ENCODE measurements at regions not wholly inside any gene's neighbourhood (a gene's known extent, or its start where the extent isn't known, plus 50 kb on each side); places are given as distances from the start of the nearest gene placed in this dataset.

DNA sequence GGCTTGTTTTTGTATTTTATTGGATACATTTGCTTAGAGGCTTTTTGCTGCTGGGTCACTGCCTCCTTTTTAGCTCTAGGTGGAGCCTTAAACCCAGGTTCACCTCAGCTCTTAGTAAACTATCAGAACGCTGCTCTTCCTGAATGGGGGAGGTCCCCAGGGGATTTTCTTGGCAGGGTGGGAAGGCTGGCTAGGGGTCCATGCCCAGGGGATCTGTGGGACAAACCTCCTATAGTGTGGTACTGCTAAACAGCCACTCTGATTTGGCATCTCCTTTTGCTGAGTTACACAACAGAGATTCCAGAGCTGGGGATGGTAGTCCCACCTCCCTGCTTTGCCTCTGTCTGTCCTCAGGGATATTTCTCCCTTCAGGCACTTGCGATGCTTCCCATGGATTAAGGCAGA lies 204.9 kb downstream of the ZIC5 start:
- H3K27me3 ChIP-seq, result no peaks in the 10 kb centered on the region
- peaks cover 0 to 4% (median 0%) of the 10 kb centered on the region in 4 donors for H3K9me3 ChIP-seq
- no peaks in the 10 kb centered on the region for H3K4me1 ChIP-seq
- no peak overlapping the region for H3K27ac ChIP-seq
- H3K4me3 ChIP-seq, result no peak overlapping the region
- H3K36me3 ChIP-seq, result no peaks in the 10 kb centered on the region
- no peak for TF ChIP-seq POLR2A (IDR thresholded peaks at IDR 0.05)
- TF ChIP-seq, protein P1, sequence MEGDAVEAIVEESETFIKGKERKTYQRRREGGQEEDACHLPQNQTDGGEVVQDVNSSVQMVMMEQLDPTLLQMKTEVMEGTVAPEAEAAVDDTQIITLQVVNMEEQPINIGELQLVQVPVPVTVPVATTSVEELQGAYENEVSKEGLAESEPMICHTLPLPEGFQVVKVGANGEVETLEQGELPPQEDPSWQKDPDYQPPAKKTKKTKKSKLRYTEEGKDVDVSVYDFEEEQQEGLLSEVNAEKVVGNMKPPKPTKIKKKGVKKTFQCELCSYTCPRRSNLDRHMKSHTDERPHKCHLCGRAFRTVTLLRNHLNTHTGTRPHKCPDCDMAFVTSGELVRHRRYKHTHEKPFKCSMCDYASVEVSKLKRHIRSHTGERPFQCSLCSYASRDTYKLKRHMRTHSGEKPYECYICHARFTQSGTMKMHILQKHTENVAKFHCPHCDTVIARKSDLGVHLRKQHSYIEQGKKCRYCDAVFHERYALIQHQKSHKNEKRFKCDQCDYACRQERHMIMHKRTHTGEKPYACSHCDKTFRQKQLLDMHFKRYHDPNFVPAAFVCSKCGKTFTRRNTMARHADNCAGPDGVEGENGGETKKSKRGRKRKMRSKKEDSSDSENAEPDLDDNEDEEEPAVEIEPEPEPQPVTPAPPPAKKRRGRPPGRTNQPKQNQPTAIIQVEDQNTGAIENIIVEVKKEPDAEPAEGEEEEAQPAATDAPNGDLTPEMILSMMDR (IDR thresholded peaks at IDR 0.05), result peak in 3 of 6 experiments; percentile 24 to 45 (median 33)
- DNase-seq, result no peak

DNA sequence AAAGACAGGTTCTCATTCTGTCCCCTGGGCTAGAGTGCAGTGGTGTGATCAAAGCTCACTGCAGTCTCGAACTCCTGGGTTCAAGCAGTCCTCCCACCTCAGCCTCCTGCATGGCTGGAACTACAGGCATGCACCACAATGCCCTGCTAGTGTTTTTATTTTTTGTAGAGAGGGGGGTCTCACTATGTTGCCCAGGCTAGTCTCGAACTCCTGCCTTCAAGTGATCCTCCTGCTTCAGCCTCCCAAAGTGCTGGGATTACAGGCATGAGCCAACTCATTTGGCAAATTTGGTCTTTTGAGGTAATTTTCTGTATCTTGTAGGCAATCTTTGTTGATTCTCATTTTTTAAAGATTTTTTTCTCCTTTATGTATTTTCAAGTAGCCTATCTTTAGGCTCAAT lies 205.7 kb downstream of the ZIC5 start:
- H3K27me3 ChIP-seq, result no peaks in the 10 kb centered on the region
- peaks cover 0 to 4% (median 0%) of the 10 kb centered on the region in 4 donors for H3K9me3 ChIP-seq
- DNase-seq, result no peak
- H3K4me1 ChIP-seq, result no peaks in the 10 kb centered on the region
- H3K36me3 ChIP-seq, result no peaks in the 10 kb centered on the region
- TF ChIP-seq POLR2A (IDR thresholded peaks at IDR 0.05), result no peak
- TF ChIP-seq, protein P1 (IDR thresholded peaks at IDR 0.05), result no peak
- H3K27ac ChIP-seq, result no peak overlapping the region
- no peak overlapping the region for H3K4me3 ChIP-seq

DNA sequence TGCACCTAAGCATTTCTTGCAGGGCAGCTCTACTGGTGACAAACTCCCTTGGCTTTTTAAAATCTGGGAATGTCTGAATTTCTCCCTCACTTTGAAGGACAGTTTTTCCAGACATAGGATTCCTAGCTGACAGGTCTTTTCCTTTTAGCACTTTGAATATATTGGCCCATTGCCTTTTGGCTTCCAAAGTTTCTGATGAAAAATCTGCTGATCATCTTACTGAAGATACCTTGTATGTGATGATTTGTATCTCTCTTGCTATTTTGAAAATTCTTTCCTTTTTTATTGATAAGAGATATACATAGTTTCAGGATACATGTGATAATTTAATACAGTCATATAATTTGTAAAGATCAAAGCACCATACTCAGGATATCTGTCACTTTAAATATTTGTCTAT lies 211.1 kb downstream of the ZIC5 start:
- H3K36me3 ChIP-seq, result no peaks in the 10 kb centered on the region
- H3K27me3 ChIP-seq, result no peaks in the 10 kb centered on the region
- H3K9me3 ChIP-seq, result peaks cover 0 to 8% (median 0%) of the 10 kb centered on the region in 4 donors
- H3K4me3 ChIP-seq, result no peak overlapping the region
- peaks cover 0 to under 1% (median 0%) of the 10 kb centered on the region in 4 donors for H3K4me1 ChIP-seq
- DNase-seq, result no peak
- no peak for TF ChIP-seq POLR2A (IDR thresholded peaks at IDR 0.05)
- TF ChIP-seq, protein P1 (IDR thresholded peaks at IDR 0.05), result no peak
- no peak overlapping the region for H3K27ac ChIP-seq

DNA sequence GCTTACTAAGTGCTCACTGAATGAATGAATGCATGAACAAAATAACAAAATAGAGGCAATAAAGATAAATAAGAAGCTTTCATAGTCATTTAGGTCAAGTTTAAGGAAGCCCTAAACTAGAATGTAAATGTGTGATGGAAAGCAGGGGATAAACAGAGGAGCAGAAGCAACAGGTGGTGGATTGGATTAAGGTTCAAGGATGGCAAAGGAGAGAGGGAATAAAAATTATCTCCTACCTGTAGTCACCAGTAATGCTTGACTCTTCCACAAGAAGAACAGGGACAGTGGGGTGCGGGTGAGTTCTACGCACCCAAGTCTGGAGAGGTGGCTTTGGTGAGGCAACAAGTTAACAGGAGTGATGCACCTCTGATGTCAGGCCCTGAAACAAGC lies 212.4 kb downstream of the ZIC5 start:
- TF ChIP-seq, protein P1 (IDR thresholded peaks at IDR 0.05), result no peak
- TF ChIP-seq POLR2A (IDR thresholded peaks at IDR 0.05), result no peak
- Histone ChIP-seq H3K36me3 (no peaks in the 10 kb centered on the region), H3K27ac (no peak overlapping the region), H3K27me3 (no peaks in the 10 kb centered on the region), H3K4me1 (peaks cover 0 to 6% (median 0%) of the 10 kb centered on the region in 4 donors), H3K4me3 (no peak overlapping the region), H3K9me3 (peaks cover 0 to 4% (median 0%) of the 10 kb centered on the region in 4 donors)
- DNase-seq, result no peak

DNA sequence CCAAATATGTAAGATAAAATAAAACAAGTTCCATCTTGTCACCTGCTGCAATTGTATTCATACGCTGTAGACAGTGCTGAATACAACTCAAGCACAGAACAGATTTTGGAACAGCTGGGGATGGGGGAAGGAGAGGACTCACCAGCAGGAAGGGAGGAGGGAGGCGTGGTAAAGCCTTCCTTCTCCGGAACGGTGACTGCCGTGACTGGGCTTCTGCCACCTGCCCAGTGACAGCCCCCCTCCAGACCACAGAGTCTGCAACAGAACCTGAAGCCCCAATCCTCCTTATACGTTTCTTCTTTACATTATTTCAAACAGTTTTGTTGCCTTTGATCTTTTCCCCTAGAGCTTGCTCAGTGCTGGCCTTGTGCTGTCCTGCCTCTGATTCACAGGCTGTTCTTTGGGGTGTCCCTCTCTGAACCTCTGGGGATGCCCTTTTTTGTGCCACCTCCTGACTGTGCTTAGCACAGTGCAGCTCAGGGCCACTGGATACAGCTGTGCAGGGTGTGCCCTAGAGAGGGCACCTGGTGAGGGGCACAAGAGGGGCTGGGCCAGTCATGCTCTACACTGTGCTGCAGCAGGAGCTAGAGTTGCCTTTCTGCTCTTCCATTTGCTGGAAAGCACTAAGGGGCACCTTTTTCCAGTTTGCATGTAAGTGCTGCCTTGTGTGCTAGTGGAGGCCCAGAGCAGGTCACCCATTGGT lies 213.0 kb downstream of the ZIC5 start:
- peaks cover 0 to 4% (median 0%) of the 10 kb centered on the region in 4 donors for H3K9me3 ChIP-seq
- no peaks in the 10 kb centered on the region for H3K36me3 ChIP-seq
- no peak overlapping the region for H3K4me3 ChIP-seq
- H3K27me3 ChIP-seq, result no peaks in the 10 kb centered on the region
- peaks cover 0 to 6% (median 0%) of the 10 kb centered on the region in 4 donors for H3K4me1 ChIP-seq
- TF ChIP-seq, protein P1 (IDR thresholded peaks at IDR 0.05), result no peak
- TF ChIP-seq POLR2A (IDR thresholded peaks at IDR 0.05), result no peak
- DNase-seq, result no peak
- H3K27ac ChIP-seq, result no peak overlapping the region

Data from Peyer's patch (tissue), 4 donors.